Adrenal gland (tissue), 5 donors: ENCODE measurements at regions not wholly inside any gene's neighbourhood (a gene's known extent, or its start where the extent isn't known, plus 50 kb on each side); places are given as distances from the start of the nearest gene placed in this dataset.

Experiments
- POLR2A ChIP-seq, 2 donors: fragments of 450-650 bp; IDR thresholded peaks; one replicate each; pipeline ENCODE4 v1.6.1; 2017; ENCODE audit warnings: antibody characterized with exemption in 2 of 2, mild to moderate bottlenecking in 2 of 2, moderate library complexity in 1 of 2
- TF ChIP-seq, protein P1 (sequence below), 6 experiments: fragments of 450-650 bp in 4 of 6; fragments of 200-600 bp in 2 of 6; sonication (generic) in 1 of 6; IDR thresholded peaks; 1 replicate in 5 of 6; 2 replicates in 1 of 6; pipeline versions ENCODE4 v1.5.1 to v1.8.0; 2016 to 2021; ENCODE audit warnings: antibody characterized with exemption in 6 of 6, mild to moderate bottlenecking in 2 of 6, moderate library complexity in 1 of 6
- donor health status: DM: no; HTN: no; CAD: no.

DNA sequence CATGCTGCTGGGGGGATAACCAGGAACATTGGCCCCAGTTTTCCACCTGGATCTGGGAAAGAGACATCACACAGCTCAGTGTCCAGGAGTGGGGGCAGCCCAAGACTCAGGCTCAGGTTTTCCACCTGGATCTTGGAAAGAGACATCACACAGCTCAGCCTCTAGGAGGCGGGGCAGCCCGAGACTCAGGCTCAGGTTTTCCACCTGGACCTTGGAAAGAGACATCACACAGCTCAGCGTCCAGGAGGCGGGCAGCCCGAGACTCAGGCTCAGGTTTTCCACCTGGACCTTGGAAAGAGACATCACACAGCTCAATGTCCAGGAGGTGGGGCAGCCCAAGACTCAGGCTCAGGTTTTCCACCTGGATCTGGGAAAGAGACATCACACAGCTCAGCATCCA, 361.6 kb downstream of the THBS2 start:
- TF ChIP-seq, protein P1, sequence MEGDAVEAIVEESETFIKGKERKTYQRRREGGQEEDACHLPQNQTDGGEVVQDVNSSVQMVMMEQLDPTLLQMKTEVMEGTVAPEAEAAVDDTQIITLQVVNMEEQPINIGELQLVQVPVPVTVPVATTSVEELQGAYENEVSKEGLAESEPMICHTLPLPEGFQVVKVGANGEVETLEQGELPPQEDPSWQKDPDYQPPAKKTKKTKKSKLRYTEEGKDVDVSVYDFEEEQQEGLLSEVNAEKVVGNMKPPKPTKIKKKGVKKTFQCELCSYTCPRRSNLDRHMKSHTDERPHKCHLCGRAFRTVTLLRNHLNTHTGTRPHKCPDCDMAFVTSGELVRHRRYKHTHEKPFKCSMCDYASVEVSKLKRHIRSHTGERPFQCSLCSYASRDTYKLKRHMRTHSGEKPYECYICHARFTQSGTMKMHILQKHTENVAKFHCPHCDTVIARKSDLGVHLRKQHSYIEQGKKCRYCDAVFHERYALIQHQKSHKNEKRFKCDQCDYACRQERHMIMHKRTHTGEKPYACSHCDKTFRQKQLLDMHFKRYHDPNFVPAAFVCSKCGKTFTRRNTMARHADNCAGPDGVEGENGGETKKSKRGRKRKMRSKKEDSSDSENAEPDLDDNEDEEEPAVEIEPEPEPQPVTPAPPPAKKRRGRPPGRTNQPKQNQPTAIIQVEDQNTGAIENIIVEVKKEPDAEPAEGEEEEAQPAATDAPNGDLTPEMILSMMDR (IDR thresholded peaks at IDR 0.05): no peak
- no peak for TF ChIP-seq POLR2A (IDR thresholded peaks at IDR 0.05)
